Iris pigment epithelial cell (primary cell): ENCODE measurements at regions not wholly inside any gene's neighbourhood (a gene's known extent, or its start where the extent isn't known, plus 50 kb on each side); places are given as distances from the start of the nearest gene placed in this dataset.
"Not testable (repeated sequence)": the region's sequence is repeated elsewhere in the genome, so short reads cannot be mapped to it uniquely, and the experiment has no call there.

Source experiments
- DNase-seq: peaks from one replicate; pipeline ENCODE4 v3.0.0-alpha.2; 2011; ENCODE audit warnings: low read depth

DNA sequence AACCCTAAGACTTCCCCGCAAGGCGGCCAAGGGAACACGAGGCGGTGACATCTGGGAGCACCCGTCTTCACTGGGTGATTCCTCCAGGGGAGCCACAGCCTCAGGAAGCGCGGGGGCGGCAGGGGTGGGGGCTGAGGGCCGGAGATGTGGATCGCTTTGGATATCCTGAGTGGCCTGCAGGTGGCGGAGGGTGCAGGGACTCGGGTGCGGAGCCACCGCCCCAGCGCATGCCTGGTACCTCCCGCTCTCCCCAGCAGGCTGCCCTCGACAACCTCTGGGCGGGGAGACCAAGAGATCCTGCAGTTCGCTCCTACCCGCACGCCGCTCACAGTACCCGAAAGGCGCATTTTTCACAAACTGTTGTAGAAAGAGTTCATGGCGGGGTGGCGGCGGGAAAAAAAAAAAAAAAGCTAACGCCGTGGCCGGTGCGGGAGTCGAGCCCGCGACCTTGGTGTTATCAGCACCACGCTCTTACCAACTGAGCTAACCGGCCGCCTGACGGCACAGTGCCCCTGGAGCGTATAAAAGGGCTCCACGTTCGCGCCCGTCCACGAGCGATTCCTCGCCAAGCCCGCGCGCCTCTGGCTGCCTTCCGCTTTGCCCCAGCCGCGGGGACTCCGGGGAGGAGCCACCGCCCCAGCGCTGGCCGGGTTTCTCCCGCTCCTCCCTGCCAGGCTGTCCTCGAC lies 124.7 kb upstream of the PRKX start:
- not testable (repeated sequence) for DNase-seq

DNA sequence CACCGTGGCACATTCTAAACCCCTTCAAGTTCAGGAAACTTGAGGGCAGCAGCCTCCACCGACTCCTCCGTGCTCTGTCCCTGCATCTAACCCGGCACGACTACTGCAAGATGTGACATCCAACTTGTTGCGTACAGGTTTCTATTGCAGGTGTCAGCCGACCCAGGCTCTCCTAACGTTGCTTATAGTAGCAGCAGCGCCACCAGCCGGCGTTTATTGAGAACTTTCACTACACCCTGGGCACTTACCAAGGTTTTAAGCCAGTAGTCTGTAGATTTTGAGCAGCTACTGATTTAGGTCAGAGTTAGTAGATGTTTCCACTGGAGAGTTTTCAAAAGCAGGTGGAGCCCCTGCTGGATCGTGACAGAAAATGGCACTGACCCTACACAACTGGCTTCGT lies 123.8 kb upstream of the PRKX start:
- DNase-seq: not testable (repeated sequence)

DNA sequence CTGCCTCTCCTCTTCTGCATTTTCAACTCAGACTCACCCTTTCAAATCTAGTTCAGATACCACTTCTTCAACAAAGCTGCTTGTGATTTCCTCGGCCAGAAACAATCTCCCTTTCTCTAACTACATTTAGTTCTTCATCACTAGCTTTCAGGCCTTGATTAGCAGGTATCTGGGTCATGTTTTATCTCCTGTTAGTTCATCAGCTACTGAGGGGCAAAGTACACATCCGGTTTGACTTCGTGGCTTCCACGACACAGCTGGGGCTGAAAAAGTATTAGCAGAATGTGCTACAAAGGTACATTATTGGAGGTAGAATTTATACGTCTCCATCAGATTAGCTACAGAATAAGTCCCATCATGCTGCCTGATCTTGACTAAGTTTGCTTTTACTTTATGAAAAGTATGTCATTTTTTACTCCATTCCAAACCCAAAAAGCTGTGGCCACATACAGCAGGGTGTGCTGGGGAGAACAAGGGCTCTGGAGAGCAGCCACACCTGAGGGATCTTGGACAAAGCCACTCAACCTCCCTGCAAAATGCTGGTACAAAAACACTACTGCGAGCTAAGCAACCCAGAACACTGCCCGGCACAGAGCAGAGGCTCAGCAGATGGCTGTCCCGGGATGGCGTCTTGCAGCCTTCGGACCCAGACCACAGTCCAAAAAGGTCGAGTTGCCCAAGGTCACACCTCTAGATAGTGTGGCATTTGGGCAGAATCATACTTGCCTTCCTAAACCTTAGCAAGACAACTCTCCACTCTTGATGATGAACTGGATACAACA lies 120.5 kb upstream of the PRKX start:
- DNase-seq: not testable (repeated sequence)

DNA sequence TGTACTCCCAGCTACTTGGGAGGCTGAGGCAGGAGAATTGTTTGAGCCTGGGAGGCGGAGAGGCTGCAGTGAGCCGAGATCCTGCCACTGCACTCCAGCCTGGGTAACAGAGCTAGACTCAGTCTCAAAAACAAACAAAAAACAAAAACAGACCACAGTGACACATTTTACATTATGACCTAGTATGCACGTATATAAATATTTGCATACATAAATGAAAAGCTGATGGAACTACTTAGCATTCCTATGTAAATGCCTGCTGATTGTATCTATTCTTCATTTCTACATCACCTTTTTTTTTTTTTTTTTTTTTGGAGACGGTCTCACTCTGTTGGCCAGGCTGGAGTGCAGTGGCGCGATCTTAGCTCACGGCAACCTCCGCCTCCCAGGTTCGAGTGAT lies 116.6 kb upstream of the PRKX start:
- DNase-seq: not testable (repeated sequence)

DNA sequence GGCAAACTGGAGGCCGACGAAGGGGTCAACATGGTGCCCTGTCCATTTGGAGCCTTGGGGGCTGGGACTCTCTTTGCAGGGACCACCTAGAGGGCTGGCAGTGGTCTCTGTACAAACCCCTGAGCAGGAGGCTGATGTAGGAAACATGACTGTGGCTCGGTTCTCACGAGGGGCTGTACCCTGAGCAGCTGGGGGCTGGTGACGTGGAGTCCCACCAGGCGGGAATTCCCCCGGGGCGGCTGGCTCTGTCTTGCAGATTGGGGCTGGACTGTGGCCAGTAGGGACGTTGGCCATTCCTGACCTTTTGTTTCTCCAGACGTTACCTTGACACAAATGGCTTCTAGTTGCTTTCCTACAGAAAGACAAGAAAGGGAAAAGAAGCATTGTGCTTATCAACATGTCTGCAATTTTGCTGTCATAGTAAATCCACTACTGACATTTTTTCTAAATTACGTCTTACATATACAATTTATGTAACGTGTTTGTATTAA lies 115.6 kb upstream of the PRKX start:
- DNase-seq: not testable (repeated sequence)

DNA sequence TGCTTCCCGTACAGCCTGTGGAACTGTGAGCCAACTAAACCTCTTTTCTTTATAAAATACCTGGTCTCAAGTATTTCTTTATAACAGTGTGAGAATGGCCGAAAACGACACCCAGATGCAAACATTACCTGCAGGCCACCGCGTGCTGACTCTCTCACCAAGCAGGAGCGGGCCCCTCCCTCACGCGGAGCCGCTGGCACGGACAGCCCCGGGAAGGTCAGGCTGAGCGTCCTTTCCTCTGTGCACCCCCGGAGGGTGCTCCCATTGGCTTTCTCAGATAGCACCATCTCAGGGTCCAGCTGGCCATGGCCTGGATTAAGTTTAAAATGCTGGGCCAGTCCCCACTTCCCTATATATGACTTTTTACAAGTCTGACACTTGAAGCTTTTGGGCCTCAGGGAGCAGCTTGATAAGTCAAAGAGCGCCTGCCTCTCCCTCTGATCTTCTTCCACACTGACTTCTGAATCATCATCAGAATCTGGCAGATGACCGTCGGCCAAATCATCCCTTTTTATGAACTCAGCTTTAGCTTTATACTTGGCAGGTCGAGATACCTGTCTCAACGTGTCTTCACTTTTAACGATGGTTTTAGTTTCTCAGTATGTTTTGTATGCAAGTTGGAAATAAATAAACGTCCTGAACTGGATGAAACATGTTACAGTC lies 115.1 kb upstream of the PRKX start:
- not testable (repeated sequence) for DNase-seq

DNA sequence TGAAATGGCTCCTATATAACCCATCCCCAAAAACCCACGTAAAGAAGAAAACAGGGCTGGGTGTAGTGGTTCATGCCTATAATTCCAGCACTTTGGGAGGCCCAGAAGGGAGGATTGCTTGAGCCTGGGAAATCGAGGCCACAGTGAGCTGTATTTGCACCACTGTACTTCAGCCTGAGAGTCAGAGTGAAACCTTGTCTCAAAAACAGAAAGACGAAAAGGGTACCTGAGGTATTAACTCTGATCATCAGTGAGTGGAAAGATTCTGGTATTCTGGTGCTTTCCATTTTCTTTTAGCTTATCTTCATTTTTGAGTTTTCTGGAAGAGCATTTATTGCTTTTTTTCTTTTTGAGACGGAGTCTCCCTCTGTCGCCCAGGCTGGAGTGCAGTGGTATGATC lies 110.6 kb upstream of the PRKX start:
- DNase-seq: not testable (repeated sequence)

DNA sequence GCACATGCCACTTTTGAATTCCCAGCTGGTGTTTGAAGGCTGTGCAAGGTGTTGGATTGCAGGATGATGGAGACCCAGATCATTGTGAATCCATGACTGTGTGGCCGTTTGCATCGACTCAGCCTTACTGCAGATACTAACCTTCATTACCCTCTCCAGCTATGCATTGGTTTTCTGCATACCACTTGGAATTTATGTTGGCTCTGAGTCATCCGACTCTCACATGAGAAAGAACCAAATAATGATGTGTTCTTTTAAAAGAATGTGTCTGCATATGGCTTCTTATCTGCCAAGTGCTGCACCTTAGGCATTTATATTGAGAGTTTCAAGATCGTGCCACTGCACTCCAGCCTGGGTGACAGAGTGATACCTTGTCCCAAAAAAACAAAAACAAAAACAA lies 106.7 kb upstream of the PRKX start:
- peak; percentile 88 for DNase-seq

DNA sequence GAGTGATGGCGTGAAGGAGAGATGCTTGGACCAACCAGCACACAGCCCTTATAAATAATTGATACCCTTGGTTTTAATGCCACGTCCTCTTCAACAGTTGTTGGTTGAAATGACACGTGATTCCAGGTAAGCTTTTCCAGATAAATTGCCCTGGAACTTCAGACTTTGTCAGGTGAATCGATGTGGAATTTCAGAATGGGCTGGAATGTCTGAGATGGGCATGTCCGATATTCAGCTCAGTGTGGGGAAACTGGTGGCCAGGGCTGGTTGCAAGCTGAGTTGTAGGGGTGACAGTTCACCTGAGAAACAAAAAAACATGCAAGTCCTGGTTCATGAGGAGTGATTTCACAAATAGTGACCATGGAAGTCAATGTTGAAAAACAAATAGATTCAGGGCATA lies 104.0 kb upstream of the PRKX start:
- DNase-seq: not testable (repeated sequence)

DNA sequence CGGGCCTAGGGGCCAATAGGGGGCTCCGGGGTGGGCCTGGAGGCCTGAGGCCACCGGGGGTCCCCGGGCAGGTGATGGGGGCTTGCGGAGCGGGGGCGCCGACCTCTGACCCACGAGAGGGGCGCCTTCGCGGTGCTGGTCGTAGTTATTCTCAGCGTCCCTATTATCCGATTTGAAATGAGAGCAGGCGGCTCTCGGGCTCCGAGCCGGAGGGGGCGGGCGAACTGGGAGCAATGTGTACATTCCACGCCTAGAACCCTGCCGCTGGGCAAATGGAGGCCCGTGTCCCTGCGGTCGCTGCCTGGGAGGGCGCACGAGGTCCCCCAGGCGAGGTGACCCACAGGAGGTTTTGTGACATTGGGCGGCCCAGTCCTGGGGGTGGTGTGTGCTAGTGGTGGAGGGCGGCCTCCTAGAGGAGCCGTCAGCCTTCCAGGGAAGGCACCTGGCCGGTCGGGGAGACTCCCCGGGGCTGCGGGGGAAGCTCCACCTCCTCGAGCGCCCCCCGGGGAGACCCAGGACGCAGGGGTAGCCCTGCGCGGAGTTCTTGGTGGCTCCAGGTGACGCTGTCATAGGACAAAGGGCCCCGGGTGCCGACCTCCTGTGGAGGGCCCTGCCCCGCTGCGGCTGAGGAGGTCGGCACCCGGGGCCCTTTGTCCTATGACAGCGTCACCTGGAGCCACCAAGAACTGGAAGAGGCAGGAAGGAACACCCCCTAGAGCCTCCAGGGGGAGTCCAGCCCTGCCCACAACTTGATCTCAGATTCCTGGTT lies 102.6 kb upstream of the PRKX start:
- DNase-seq: peak; percentile 42

DNA sequence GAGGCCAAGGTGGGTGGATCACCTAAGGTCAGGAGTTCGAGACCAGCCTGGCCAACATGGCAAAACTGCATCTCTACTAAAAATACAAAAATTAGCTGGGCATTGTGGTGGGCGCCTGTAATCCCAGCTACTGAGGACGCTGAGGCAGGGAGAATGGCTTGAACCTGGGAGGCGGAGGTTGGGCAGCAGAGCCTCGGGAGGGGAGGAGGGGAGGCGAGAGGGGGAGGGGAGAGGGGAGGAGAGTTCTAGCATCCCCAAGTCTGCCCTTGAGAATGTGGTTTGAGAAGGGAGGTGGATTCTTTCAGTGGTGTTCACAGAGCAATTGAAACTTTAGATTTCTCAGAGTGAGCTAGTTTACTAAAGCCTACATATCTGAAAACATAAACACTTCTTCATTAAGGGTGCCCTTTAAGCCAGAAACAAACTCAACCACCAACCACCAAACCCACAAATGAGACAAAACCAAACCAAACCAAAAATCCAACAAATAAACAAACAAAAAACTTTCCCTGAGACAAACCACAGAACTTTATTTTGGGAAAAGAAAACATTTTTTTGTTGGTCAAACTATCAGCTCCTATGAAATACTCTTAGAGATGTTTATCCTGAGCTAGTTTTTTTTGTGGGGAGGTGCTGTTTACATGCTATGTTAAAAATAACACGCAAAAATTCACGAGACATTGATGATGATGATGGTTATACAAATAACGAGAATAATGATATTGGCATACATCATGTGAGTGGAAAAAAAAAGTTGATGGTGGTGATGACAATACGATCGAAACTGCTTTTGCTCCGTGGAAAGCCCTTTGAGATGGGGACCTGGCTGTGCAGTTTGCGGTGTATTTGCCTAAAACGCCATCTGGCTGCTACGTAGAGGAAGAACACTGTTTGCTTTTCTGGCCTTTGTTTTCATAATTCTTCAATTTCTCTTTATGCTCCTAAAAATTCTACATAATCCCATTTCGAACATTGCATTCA lies 98.2 kb upstream of the PRKX start:
- DNase-seq: peak; percentile 60

DNA sequence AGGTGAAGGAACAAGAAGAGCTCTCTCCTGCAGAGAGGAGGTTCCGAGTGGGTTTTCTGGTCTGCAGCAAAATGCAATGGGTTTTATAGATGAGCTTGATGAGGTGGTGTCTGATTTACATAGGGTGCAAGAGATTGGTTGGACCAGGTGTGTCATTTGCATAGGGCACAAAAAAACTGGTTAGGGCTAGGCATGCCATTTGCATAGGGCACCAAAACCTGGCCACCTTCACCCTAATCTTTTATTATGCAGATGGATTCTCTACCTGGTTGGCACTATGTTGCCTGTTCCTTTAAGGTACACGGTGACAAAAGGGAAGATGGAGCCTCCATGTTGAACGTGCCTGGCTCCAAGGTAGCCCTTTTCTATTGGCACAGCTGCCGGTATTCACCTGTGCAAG lies 94.5 kb upstream of the PRKX start:
- DNase-seq: no peak

DNA sequence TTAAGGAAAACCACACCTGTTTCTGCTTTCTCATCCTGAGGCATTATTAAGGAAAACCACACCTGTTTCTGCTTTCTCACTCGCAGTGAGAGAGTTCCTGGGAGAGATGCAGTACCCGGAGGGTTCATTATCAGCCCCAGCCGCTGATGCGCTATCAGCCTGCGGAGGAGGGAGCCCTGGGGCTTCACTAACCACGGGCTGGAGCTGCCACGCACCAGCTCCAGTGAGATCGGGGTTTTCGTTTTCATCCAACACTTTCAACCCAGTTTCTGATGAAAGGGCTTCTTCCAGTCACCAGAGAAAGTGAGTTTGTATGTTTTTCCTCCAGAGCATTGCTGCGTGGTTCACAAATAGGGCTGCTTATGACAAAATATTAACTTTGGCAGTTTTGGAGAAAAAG lies 93.2 kb upstream of the PRKX start:
- no peak for DNase-seq

DNA sequence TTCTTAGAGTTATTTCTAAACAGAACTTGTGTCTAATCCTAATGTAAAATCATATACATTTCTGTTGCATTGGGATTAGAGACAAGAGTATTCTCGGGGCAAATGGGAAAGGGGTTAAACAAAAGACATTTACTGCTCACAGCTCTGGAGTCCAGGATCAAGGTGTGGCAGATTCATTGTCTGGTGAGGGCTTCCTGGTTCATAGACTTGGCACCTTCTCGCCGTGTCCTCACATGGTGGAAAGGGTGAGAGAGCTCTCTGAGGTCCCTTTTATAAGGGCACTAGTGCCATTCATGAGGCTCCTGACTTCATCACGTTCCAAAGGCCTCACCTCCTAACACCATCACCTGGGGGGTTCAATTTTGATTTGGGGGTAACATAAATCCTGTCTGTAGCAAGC lies 90.3 kb upstream of the PRKX start:
- no peak for DNase-seq

DNA sequence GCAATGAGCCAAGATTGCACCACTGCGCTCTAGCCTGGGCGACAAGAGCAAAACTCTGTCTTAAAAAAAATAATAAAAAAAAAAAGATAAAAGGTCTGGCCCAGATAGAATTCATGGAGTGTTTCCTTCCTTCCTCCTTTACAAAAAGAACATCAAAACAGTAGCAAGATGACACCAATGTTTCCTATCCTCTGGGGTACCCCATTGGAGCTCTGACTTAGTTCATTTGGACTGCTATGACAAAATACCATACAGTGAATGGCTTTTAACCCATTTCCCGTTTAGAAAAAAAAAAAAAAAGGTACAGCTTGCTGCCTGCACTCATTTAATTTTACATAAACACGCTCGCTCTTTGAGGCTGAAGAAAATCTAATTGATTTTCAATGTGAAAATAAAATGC lies 89.9 kb upstream of the PRKX start:
- DNase-seq: no peak

DNA sequence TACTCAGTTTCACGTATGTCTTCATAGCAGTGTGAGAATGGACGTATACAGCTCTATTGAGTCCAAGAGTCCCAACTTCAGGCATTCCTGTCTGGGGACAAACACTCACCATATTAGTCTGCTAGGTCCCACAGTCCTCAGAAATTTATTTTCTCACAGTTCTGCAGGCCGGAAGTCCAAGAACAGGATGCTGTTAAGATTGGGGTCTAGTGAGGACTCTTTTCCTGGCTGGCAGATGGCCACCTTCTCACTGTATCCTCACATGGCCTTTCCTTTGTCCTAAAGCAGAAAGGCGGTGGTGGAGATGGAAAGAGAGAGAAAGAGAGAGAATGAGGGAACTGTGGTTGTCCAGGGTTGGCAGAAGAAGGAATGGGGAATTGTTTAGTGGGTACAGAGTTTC lies 82.0 kb upstream of the PRKX start:
- not testable (repeated sequence) for DNase-seq

DNA sequence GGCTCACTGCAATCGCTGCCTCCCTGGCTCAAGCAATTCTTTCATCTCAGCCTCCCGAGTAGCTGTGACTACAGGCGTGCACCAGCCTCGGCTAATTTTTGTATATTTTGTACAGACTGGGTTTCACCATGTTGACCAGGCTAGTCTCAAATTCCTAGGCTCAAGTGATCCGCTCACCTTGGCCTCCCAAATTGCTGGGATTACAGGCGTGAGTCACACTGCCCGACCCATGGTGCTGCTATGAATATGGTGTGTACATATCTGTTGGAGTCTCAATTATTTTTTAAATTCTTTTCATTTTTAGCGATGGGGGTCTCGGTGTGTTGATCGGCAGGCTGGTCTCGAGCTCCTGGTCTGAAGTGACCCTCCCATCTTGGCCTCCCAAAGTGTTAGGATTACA lies 78.0 kb upstream of the PRKX start:
- no peak for DNase-seq

DNA sequence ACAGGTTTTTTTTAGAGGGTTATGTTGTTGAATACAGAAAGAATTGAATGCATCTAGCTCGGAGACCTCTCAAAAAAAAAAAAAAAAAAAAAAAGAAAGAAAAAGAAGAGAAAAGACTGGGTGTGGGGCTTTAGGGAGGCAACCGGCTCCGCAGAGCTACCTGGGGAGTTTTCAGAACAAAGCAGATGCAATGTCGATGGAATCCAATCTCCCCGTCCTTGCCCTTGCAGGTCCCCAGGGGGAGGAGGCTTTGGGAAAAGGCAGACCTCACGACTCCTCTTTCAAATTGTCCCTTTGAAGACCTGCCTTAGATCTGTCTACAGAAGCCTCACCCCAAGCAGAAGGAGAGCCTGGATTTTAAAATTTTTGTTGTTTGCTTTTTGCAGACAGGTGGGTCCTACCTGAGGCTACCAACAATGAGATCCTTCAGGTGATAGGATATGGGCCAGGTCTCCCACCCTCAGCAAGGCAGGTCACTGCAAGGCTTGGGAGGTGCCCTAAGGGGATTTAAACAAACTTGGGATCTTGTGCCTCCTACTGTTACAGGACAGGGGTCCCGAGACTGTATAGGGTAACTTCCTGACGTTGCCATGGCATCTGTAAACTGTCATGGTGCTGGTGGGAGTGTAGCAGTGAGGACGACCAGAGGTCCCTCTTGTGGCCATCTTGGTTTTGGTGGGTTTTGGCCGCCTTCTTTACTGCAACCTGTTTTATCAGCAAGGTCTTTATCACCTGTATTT lies 75.2 kb upstream of the PRKX start:
- no peak for DNase-seq

DNA sequence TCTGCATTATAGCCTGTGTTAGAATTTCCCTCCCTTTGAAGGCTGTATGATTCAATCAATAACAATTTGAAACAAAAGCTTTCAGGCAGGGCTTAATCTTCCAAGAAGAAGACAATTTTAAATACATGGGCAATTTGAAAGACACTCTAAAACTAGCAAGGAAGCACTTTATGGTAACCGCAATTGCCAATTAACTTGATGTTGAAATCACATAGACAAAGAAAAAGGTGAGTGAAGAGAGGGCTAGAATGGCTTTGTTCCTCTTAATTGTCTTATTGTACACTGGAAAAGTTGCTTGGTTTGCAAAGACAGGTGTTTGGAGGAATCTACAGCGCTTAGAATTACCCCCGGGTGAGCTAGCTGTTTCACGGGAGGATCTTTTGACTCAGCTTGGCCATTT lies 74.4 kb upstream of the PRKX start:
- no peak for DNase-seq

DNA sequence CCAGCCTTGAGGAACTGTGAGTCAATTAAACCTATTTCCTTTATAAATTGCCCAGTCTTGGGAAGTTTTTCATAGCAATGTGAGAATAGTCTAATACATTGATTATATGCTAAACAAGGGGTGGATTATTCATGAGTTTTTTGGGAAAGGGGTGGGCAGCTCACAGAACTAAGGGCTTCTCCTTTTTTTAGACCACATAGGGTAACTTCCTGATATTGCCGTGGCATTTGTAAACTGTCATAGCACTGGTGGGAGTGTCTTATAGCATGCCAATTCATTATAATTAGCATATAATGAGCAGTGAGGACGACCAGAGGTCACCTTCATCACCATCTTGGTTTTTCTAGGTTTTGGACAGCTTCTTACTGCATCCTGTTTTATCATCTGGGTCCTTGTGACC lies 72.4 kb upstream of the PRKX start:
- DNase-seq: not testable (repeated sequence)
